Stimulated activated CD8-positive, alpha-beta memory T cell treated with anti-CD3 and anti-CD28 coated beads, Interleukin-4, amount 100 ng/mL, for 24 hours (primary cell): ENCODE measurements at regions not wholly inside any gene's neighbourhood (a gene's known extent, or its start where the extent isn't known, plus 50 kb on each side); places are given as distances from the start of the nearest gene placed in this dataset.

Experiments
- DNase-seq: peaks from one replicate; pipeline ENCODE4 v3.0.0-alpha.2; 2020; ENCODE audit warnings: low read depth

DNA sequence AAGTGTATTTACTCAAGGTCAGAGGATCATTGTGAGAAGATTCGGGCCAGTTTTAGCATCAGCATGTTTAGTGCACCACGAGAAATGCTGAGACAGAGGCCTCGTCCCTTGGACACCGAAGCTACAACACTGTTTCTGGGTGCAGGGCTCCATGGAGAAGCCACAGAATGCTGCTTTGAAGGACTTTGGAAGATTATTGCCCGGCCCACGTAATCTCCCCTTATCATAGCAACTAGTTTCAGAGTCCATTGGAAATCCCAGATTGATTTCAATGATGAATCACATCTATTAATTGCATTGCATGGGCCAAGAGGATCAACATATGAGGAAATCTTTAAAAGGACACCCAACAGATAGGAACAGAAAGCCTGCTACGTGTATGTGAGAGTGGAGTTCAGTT, 156.0 kb downstream of the MAF start:
- no peak for DNase-seq

DNA sequence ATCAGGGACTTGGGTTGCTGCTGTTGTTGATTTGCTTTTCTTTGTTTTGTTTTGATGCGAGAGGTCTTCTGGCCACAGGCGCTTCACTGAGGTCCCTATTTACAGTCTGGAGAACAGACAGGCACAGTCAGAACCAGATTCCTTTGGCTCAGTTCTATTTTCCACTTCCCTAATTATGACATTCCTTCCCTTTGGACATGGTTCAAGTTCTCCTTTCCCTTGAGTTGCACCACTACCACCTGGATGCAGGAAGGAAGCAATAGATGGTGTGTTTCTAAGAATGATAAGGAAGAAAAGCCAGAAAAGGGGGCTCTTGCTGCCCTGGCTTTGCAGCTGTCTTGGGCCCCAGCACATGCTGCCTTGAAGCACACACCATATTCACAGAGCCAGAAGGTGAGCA, 160.6 kb downstream of the MAF start:
- no peak for DNase-seq

DNA sequence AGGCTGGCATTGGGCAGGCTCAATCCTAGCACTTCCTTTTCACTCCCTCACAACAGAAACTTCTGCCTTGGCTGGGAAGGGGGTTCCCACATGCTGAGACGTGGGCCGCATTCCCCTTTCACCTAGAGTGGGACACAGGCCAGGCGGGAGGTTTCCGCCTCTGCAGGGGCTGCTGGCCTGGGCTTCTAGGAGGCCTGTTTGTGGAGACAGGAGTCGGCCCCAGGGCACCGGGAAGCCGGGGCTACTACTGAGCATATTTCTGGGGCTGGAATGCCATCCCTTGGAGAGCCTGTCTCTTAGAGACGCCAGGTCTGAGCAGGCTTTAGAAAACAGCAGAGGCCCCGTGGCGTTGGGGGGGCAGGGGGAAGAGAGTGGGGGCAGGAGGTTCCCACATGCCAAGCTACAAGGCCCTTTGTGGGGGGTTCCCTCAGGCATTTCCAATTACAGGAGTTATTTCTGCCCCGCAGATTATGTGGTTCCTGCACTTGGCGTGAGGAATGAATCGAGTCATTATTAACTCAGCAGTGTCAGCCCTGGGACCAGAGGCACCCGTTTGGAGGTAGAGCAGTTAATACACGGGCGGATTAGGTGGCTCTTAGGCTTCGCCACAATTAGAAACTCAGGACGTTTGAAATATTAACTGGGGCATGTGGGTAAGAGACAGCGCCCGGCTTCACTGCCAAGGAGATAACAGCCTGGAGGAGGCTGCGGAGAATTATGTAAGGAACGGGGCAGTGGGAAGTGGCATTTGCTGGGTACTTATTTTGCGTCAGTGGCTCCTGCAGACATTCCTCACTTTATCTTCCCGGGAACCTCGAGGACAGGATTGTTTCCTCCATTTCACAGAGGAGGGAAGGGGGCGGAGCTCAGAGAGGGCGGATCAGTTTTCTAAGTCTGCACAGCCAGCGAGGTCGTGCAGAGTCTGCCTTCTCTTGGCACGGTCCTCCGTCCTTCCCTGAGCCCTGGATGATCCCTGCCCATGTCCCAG, 162.5 kb downstream of the MAF start:
- no peak for DNase-seq

DNA sequence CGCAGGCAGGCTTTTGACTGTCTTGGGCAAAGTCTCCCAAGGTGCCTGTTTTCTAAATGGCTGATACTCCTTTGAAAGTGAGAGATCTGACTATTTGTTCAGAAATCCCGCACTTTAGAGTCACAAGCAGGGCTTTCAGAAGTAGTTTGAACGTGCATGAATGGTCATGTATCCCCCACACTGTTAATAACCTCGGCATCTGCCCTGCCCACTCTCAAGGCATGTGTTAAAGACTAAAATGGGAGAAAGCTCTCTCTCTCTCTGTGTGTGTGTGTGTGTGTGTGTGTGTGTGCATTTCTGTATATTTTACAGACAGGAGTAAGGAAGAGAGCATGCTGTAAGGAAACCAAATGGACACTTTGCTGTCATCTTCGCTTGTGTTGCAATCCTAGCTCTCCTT, 163.7 kb downstream of the MAF start:
- DNase-seq = no peak

DNA sequence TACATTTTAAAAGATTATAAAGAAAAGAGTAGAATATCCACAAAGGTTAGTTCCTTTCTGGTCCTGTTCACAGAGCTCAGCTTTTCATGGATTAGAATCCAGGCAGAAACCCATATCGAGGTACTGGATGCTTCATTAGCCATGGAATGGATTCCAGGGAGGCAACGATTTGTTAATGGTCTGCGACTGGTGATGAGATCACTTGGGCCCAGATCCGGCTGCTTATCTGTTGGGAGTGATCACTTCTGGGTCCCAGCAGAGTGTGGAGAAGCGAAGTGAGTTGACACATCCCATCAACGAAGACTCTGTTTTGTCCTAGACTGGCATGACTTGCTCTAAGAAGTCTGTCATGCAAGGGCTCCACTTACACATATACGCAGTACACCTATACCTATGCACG, 165.8 kb downstream of the MAF start:
- no peak for DNase-seq

DNA sequence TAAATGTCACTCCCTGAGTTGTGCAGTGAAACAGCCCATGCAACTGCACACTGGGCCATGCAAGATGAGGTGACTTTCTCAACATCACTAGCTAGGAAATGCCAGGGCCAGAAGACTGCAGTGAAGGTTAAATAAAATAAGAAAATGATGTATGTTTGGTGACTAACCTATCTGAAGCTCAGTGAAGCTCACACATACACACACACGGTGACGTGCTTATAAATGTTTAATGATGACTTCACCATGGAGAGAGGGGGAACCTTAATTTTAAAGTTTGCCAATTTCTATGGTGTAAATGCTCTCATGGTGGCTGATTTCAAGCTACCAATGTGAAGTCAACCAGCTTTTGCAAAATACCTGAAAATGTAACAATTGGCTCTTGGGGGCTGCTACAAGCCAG, 166.4 kb downstream of the MAF start:
- DNase-seq = no peak

DNA sequence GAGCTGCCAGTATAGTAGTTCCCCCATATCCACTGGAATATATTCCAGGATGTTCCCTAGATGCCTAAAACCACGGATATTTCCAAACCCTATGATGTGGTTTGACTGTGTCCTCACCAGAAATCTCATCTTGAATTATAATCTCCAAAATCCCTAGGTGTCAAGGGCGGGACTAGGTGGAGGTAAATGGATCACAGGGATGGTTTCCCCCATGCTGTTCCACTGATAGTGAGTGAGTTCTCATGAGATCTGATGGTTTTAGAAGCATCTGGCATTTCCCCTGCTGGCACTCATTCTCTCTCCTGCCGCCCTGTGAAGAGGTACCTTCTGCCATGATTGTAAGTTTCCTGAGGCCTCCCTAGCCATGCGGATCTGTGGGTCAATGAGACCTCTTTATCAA, 168.6 kb downstream of the MAF start:
- DNase-seq = no peak

DNA sequence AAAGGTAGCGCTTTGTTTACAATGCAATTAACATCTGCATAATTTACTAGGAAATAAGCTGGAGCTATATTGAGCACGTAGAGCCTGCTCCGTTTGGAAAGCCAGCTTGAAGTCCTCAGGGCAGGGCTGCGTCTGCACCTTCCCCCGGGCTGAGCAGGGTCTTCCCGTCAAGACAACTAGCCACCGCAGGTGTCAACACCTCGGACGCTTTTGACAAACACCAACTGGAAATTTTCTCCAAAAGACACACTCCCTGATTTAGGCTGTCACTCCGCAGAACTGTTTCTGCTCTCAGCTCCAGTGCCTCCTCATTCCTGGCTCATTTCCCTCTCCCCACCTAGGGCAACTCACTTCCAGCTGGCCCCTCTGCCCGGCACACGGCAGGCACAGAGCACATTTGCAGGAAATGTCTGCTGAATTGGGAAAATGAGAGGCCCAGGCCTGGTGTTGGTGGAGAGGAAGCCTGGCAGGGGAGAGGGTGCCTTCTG, 170.3 kb downstream of the MAF start:
- DNase-seq = no peak

DNA sequence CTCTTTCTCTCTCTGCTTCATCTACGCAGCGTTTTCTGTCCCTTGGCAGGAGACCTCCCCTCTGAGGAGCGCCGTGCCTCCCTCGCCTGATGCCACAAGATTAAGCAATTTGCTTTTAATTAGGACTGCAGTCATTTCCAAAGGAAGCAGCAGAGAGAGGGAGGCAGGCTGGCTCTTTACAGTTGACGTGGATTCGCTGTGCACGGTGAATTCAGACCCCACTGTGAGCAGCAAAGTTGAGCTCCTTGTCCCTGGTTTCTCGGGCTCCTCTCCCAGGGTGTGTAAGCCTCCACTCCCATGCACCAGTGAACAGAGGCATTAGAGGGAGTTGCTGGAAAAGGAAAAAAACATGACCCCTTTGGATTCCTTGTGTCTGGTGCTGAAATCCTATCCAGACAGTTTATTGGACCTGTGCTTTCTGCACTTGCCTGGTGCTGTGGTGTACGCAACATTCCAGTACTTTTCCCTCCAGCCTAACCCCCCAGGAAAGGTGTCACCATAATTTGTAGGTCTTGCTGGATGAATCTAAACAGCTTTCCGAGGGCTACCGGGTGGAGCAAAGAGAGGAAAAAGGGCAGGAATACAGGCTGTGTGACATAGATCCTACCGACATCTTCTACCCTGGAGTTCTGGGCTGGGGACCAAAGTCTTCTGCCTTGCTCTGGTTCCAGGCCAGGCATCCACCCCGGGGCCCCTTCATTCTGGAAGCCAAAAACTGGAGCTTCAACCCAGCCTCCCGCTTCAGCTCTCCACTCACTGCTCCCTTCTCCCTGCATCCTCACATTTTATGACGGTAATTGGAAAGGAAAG, 171.0 kb downstream of the MAF start:
- DNase-seq = no peak

DNA sequence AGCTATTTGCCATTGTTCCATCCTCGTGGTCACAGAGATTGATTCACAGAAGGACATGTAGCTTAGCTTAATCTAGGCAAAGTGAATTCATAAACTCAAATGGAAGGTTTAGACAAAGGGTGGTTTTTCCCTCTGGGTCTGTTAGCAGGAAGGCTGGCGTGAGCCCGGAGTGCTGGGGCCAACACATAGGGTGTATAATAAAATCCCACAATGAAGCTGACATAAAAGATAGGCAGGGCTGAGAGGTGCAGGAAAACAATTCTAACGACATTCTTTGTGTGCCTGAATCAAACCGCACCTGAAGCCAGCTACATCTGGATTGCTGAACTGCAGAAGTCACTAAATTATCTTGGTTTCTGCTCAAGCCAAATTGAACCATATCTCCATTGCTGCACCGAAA, 173.9 kb downstream of the MAF start:
- no peak for DNase-seq

DNA sequence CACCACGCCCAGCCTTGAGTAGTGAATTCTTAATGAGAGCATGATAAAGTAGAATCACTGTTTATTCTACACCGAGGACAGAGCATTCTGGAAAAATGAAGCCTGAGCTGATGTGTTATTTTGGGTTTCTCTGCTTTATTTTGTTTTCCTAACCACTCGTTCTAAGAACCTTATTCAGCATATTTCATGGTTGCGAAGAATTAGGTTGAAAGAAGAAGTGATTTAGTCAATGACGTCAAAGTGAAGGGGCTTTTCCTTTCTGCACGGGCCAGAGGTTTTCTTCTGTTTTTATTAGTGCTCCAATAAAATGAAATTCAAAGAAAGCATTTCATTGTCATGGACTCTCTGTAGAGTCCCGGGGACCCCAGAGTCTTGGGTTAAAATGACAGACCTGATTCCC, 178.5 kb downstream of the MAF start:
- no peak for DNase-seq

DNA sequence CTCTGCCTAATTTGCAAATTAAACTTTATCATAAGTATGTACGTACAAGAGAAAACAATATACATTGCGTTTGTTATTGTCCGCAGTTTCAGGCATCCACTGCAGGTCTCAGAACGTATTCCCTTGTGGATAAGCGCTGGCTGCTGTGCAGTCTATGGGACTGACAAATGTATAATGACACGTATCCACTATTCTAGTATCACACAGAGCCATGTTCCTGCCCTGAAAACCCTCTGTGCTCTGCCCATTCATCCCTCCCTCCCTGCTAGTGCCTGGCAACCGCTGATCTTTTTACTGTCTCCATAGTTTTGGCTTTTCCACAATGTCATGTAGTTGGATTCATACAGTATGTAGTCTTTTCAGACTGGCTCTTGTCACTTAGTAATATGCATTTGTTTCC, 179.4 kb downstream of the MAF start:
- DNase-seq = no peak

DNA sequence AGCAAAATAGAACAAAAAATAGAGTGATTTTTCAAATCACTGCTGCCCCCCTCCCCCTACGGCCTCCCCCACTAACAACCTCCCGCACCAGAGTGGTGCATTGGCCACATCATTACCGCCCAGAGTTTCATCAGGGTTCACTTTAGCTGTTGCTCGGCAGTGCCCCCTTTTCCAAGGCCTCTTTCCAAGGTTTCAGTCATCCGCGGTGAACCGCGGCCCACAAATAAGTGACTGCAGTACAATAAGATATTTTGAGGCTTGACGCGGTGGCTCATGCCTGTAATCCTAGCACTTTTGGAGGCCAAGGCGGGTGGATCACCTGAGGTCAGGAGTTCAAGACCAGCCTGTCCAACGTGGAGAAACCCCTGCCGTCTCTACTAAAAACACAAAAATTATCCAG, 180.0 kb downstream of the MAF start:
- no peak for DNase-seq

DNA sequence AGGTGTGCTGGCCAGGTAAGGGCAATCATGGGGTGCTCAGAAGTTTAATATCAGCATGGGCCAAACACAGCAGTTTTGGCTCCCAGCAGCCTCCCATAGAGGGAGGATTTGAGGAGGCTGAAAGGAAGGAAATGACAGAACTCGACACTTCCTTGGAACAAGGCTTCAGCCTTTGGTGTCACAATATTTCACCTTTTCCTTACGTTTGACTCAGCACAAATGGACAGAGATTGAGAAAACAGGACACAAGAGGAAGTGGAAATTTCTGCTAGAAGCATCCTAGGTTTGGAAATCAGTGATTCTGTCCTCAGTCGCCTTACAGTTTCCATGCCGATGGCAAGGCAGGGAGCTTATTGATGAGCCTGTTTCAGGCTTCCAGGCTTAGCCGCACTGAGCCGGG, 181.4 kb downstream of the MAF start:
- no peak for DNase-seq

DNA sequence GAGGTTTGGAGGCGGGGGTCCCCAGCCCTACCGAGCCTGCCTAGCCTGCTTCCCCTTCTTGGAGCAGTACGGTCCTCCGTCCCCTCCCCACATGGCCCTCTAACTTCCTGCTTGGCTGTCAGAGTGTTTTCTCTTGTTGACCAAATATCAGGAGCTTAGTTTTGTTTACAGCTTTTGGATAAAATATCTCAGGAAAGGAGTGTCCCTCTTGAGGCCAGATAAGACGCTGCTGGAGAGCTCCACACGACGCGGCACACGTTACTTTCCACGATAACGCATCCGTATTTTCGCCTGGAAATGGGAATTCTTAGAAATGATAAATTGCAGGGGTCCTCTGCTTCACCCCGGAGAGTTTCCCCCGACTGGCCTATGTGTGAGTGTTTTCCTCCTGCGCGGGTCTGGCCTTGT, 182.9 kb downstream of the MAF start:
- no peak for DNase-seq

DNA sequence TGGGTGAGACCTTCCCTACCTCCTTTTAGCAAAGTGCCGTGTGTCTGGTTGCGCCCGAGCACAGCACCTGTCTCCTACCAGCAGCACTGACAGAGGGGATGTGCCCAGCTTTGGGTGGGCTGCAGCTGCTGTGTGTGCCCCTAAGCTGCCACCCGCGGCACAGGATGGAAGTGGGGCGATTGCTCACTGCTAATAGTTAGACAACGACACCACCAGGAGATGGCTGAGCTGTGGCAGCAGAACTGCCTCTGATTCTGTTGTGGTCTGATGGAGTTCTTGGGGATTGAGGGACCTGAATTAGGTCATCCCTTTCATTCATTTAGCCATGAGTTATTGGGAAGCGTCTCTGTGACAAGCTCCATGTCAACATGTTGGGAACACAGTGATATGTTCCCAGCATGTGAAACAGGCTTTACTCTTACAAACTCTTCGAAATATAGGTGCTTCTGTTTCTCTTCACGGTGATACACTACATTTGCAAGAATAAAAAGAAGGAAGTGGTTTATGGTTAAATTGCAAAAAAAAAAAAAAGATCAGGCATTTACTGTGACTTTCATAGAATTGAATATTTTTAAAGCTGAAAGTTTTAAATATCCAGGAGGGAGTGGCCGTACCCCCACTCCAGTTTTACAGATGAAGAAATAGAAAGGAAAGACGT, 184.4 kb downstream of the MAF start:
- no peak for DNase-seq

DNA sequence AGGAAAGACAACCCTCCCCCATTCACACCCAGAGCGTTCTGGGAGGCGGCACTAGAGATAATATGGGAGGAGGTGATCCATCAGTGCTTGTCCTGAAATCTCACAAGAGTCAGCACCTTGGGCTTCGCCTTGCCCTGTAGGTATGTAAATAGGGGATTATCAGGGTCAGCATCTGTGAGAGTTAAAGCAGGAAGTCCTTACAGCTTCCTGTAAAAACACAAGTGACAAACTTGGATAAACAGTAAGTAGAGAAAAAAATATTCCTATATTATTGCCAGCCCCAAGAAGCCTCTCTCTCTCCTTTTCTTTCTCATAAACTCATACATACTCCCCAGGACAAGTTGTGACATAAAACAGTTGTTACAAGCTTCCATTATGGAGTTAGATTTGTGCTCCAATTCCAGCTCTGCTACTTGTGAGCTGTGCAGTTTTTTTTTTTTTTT, 187.7 kb downstream of the MAF start:
- DNase-seq = no peak

DNA sequence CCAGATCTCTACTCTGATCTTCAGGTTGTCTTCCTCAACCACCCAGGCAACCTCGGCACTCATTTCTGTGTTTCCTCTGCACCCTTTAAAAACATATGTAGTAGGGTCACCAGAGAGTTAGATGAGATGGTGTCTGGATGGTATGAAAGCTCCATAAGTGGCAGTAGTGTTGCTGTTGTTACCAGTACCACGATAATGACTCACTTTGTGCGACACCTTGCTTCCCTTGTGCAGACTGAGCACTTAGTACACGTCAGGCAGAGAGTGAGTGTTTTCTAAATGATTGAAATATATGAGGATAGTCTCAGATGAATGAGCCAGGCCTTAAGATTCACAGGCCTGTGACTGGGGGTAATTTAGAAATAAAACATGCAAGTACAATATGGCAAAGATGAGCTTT, 188.7 kb downstream of the MAF start:
- no peak for DNase-seq

DNA sequence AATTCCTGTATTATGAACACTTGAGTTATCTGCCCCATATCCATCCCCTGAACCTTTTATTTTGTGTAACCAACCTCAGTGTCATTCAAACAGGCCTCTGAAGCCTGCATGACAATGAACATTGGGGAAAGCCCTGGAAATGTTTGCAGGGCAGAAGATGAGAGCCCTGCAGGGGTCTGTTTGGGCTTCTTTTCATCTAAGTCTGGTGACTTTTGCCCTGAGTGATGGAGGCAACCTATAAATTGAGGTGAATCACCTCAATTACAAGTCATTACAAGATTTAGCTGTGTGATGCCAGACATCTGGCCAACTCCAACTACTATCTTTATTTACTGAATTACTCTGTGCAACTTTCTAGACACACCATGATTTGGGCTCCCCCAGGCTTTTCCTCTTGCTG, 189.2 kb downstream of the MAF start:
- no peak for DNase-seq

DNA sequence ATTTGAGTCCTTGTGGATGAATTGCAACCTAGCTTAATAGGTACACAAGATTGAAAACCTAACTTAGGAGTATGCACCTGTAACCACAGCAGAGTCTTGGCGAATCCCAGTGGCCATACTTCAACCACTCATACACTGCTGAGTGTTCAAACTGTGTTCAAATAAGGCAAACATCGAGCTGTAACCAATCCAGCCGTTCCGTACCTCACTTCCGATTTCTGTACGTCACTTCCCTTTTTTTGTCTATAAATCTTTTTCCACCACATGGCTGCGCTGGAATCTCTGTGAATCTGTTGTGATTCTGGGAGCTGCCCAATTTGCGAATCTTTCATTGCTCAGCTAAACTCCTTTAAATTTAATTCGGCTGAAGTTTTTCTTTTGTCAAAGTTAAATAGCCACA, 190.6 kb downstream of the MAF start:
- DNase-seq = no peak

DNA sequence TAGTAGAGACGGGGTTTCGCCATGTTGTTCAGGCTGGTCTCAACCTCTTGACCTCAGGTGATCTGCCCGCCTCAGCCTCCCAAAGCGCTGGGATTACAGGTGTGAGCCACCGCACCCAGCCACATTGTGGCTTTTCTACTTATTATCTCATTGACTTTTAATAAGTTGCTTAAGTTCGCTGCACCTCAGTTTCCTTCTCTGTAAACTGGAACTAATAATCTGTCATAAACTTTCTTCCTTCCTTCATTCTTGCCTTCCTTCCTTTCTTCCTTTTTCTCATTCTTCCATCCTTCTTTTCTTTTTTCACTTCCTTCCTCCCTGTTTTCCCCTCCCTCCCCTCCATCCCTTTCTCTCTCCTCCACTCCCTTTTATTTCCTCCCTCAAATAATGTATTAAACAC, 192.2 kb downstream of the MAF start:
- no peak for DNase-seq

DNA sequence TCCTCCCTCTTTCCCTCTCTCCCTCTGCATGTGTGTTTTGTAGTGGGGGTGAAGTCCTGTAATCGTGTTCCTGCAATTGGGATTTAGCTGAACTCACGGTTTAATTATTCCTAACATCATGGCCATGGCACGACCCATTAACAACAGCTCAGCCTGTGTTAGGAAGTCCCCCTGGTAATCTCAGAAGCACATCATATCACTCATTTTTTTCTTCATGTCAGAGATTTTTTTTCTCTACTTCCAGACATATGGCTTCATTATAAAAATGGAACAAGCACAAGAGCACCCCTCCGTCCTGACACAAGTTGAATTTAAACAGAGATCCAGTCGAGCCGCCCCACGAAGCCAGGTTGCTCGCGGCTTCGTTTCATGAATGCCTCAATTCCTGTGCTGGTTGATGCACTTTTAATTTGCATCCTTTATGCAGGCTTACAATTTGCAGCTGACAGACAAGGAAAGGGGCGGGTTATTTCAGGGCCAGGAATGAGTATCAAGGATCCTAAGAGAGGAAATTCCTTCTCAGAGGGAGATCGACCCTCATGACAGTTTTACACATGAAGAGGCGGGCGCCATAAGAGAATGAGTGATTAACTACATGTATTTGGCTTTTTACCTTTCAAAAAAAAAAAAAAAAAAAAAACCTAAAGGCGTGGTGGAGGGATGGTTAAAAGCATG, 192.9 kb downstream of the MAF start:
- no peak for DNase-seq
